ENCODE measurements at regions not wholly inside any gene's neighbourhood (a gene's known extent, or its start where the extent isn't known, plus 50 kb on each side); places are given as distances from the start of the nearest gene placed in this dataset.

DNA sequence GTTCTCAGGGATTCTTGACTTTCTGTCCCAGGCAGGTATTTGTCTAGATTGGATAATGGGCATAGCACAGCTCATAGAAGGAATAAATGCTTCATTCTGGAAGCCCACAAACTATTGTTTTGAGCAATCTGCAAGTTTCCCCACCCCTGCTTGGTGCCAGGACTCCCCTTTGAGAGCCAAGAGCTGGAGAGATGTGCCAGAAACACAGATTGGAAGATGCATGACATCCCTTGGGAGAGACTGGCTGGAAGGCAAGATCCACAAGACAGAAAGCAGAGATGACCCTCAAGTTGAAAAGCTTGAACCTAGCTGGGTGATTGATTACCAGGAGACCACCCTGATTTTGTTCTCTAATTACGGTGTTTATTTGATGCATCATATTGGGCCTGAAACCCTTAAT is 89.2 kb upstream of the E2F8 start:
- Histone ChIP-seq H3K27ac (ENCODE audit: low read depth) (no peak overlapping the region), H3K27me3 (ENCODE audit: insufficient read depth) (no peaks in the 10 kb centered on the region), H3K4me1 (ENCODE audit: insufficient read depth) (no peaks in the 10 kb centered on the region), H3F3A (replicated peaks; ENCODE audit: low read depth) (no peaks in the 10 kb centered on the region), H3K9me2 (ENCODE audit: insufficient read depth) (no peaks in the 10 kb centered on the region), H2AFZ (no peak overlapping the region), H4K20me1 (replicated peaks; ENCODE audit: insufficient read depth) (no peaks in the 10 kb centered on the region), H3K4me2 (no peak overlapping the region), H3K36me3 (ENCODE audit: insufficient read depth) (no peaks in the 10 kb centered on the region), H3K4me3 (no peak overlapping the region), H3K79me2 (replicated peaks; ENCODE audit: insufficient read depth) (no peaks in the 10 kb centered on the region)
- no peaks in the 10 kb centered on the region for H3K36me3 Mint-ChIP-seq (ENCODE audit: low read depth)
- H3K27ac Mint-ChIP-seq, result no peak overlapping the region
- TF ChIP-seq EZH2 (IDR thresholded peaks at IDR 0.05; ENCODE audit: low read depth, unreplicated experiment), result no peak
- no peak for TF ChIP-seq STAT1 (IDR thresholded peaks at IDR 0.05; ENCODE audit: unreplicated experiment)
- TF ChIP-seq EZH2phosphoT487 (IDR thresholded peaks at IDR 0.05; ENCODE audit: unreplicated experiment), result no peak
- TF ChIP-seq CREB1 (CRISPR knock-in tag; IDR thresholded peaks at IDR 0.05; ENCODE audit: low read depth), result no peak
- H3K4me3 Mint-ChIP-seq, result no peak overlapping the region
- no peak for DNase-seq (ENCODE audit: low spot score)
- H3K4me1 Mint-ChIP-seq, result no peaks in the 10 kb centered on the region
- ATAC-seq, result no peak
- H3K9me3 Mint-ChIP-seq, result no peaks in the 10 kb centered on the region
- H3K27me3 Mint-ChIP-seq (ENCODE audit: insufficient read depth, low read depth, poor library complexity), result no peaks in the 10 kb centered on the region

DNA sequence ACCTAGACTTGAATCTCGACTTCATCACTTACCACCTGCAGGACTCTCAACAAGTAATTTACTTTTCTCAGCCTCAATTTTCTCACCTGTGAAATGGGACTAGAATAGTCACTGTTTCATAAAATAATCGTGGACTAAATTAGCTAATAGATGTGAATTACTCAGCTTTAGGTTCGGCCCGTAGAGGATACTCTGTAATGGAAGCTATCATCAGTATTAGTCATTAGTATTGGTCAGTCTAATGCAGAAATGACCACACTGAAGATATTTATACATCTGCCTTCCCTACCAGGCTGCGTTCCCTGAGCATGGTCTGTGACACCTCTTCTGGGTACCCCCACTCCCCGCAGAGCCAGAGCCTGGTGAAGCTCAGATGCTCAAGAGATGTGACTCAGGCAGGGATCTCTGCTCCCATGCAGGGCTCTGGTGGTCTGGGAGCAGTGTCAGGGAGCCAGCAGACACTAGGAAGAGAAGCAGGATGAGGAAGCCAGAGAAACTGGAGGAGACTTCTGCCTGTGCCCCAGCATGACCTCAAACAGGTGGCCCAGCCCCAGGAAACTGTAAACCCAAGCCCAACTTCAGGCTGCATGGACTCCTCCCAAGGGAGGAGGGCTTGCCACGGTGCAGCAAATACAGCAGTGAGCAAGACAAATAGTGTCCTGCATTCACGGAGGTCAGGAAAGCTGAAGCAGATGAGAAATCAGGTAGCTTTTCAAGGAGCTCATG is 88.0 kb upstream of the E2F8 start:
- Histone ChIP-seq H3K4me3 (no peak overlapping the region), H2AFZ (no peak overlapping the region), H3K9me2 (ENCODE audit: insufficient read depth) (no peaks in the 10 kb centered on the region), H3K27me3 (ENCODE audit: insufficient read depth) (no peaks in the 10 kb centered on the region), H3K79me2 (replicated peaks; ENCODE audit: insufficient read depth) (no peaks in the 10 kb centered on the region), H3K4me2 (no peak overlapping the region), H3K36me3 (ENCODE audit: insufficient read depth) (no peaks in the 10 kb centered on the region), H4K20me1 (replicated peaks; ENCODE audit: insufficient read depth) (no peaks in the 10 kb centered on the region; the same call in 1 of the 2 replicates), H3F3A (replicated peaks; ENCODE audit: low read depth) (no peaks in the 10 kb centered on the region), H3K27ac (ENCODE audit: low read depth) (no peak overlapping the region), H3K4me1 (ENCODE audit: insufficient read depth) (no peaks in the 10 kb centered on the region)
- Mint-ChIP-seq H3K27ac (no peak overlapping the region), H3K27me3 (ENCODE audit: insufficient read depth, low read depth, poor library complexity) (no peaks in the 10 kb centered on the region), H3K4me3 (no peak overlapping the region), H3K9me3 (no peaks in the 10 kb centered on the region), H3K4me1 (no peaks in the 10 kb centered on the region), H3K36me3 (ENCODE audit: low read depth) (no peaks in the 10 kb centered on the region)
- TF ChIP-seq ZNF331 (CRISPR knock-in tag; IDR thresholded peaks at IDR 0.05; ENCODE audit: low read depth), result no peak
- no peak for TF ChIP-seq CREB1 (CRISPR knock-in tag; IDR thresholded peaks at IDR 0.05; ENCODE audit: low read depth)
- TF ChIP-seq EZH2phosphoT487 (IDR thresholded peaks at IDR 0.05; ENCODE audit: unreplicated experiment), result no peak
- TF ChIP-seq EZH2 (IDR thresholded peaks at IDR 0.05; ENCODE audit: low read depth, unreplicated experiment), result no peak
- no peak for TF ChIP-seq ZNF114 (CRISPR knock-in tag; IDR thresholded peaks at IDR 0.05)
- no peak for TF ChIP-seq JUNB (IDR thresholded peaks at IDR 0.05; ENCODE audit: unreplicated experiment)
- TF ChIP-seq STAT1 (IDR thresholded peaks at IDR 0.05; ENCODE audit: unreplicated experiment), result no peak
- TF ChIP-seq, protein P1, sequence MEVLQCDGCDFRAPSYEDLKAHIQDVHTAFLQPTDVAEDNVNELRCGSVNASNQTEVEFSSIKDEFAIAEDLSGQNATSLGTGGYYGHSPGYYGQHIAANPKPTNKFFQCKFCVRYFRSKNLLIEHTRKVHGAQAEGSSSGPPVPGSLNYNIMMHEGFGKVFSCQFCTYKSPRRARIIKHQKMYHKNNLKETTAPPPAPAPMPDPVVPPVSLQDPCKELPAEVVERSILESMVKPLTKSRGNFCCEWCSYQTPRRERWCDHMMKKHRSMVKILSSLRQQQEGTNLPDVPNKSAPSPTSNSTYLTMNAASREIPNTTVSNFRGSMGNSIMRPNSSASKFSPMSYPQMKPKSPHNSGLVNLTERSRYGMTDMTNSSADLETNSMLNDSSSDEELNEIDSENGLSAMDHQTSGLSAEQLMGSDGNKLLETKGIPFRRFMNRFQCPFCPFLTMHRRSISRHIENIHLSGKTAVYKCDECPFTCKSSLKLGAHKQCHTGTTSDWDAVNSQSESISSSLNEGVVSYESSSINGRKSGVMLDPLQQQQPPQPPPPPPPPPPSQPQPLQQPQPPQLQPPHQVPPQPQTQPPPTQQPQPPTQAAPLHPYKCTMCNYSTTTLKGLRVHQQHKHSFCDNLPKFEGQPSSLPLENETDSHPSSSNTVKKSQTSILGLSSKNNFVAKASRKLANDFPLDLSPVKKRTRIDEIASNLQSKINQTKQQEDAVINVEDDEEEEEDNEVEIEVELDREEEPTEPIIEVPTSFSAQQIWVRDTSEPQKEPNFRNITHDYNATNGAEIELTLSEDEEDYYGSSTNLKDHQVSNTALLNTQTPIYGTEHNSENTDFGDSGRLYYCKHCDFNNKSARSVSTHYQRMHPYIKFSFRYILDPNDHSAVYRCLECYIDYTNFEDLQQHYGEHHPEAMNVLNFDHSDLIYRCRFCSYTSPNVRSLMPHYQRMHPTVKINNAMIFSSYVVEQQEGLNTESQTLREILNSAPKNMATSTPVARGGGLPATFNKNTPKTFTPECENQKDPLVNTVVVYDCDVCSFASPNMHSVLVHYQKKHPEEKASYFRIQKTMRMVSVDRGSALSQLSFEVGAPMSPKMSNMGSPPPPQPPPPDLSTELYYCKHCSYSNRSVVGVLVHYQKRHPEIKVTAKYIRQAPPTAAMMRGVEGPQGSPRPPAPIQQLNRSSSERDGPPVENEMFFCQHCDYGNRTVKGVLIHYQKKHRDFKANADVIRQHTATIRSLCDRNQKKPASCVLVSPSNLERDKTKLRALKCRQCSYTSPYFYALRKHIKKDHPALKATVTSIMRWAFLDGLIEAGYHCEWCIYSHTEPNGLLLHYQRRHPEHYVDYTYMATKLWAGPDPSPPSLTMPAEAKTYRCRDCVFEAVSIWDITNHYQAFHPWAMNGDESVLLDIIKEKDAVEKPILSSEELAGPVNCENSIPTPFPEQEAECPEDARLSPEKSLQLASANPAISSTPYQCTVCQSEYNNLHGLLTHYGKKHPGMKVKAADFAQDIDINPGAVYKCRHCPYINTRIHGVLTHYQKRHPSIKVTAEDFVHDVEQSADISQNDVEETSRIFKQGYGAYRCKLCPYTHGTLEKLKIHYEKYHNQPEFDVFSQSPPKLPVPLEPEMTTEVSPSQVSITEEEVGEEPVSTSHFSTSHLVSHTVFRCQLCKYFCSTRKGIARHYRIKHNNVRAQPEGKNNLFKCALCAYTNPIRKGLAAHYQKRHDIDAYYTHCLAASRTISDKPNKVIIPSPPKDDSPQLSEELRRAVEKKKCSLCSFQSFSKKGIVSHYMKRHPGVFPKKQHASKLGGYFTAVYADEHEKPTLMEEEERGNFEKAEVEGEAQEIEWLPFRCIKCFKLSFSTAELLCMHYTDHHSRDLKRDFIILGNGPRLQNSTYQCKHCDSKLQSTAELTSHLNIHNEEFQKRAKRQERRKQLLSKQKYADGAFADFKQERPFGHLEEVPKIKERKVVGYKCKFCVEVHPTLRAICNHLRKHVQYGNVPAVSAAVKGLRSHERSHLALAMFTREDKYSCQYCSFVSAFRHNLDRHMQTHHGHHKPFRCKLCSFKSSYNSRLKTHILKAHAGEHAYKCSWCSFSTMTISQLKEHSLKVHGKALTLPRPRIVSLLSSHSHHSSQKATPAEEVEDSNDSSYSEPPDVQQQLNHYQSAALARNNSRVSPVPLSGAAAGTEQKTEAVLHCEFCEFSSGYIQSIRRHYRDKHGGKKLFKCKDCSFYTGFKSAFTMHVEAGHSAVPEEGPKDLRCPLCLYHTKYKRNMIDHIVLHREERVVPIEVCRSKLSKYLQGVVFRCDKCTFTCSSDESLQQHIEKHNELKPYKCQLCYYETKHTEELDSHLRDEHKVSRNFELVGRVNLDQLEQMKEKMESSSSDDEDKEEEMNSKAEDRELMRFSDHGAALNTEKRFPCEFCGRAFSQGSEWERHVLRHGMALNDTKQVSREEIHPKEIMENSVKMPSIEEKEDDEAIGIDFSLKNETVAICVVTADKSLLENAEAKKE (CRISPR knock-in tag; IDR thresholded peaks at IDR 0.05), result no peak
- TF ChIP-seq, protein P2, sequence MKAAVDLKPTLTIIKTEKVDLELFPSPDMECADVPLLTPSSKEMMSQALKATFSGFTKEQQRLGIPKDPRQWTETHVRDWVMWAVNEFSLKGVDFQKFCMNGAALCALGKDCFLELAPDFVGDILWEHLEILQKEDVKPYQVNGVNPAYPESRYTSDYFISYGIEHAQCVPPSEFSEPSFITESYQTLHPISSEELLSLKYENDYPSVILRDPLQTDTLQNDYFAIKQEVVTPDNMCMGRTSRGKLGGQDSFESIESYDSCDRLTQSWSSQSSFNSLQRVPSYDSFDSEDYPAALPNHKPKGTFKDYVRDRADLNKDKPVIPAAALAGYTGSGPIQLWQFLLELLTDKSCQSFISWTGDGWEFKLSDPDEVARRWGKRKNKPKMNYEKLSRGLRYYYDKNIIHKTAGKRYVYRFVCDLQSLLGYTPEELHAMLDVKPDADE (IDR thresholded peaks at IDR 0.05), result no peak
- TF ChIP-seq, protein P3, sequence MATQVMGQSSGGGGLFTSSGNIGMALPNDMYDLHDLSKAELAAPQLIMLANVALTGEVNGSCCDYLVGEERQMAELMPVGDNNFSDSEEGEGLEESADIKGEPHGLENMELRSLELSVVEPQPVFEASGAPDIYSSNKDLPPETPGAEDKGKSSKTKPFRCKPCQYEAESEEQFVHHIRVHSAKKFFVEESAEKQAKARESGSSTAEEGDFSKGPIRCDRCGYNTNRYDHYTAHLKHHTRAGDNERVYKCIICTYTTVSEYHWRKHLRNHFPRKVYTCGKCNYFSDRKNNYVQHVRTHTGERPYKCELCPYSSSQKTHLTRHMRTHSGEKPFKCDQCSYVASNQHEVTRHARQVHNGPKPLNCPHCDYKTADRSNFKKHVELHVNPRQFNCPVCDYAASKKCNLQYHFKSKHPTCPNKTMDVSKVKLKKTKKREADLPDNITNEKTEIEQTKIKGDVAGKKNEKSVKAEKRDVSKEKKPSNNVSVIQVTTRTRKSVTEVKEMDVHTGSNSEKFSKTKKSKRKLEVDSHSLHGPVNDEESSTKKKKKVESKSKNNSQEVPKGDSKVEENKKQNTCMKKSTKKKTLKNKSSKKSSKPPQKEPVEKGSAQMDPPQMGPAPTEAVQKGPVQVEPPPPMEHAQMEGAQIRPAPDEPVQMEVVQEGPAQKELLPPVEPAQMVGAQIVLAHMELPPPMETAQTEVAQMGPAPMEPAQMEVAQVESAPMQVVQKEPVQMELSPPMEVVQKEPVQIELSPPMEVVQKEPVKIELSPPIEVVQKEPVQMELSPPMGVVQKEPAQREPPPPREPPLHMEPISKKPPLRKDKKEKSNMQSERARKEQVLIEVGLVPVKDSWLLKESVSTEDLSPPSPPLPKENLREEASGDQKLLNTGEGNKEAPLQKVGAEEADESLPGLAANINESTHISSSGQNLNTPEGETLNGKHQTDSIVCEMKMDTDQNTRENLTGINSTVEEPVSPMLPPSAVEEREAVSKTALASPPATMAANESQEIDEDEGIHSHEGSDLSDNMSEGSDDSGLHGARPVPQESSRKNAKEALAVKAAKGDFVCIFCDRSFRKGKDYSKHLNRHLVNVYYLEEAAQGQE (IDR thresholded peaks at IDR 0.05; ENCODE audit: unreplicated experiment), result no peak
- no peak for TF ChIP-seq POLR2AphosphoS5 (IDR thresholded peaks at IDR 0.05; ENCODE audit: low read depth)
- DNase-seq (ENCODE audit: low spot score), result no peak
- no peak for ATAC-seq
